Ecto neural progenitor cell (in vitro differentiated cells): ENCODE measurements at regions not wholly inside any gene's neighbourhood (a gene's known extent, or its start where the extent isn't known, plus 50 kb on each side); places are given as distances from the start of the nearest gene placed in this dataset.

Experiments
- DNase-seq: peaks from one replicate; pipeline ENCODE4 v3.0.0-alpha.2; 2018; ENCODE audit warnings: low spot score

- DNase-seq = no peak
These were observed 496.0 kb upstream of the CLINT1 start for GRCh38 chr5:158354958-158355357.

- no peak for DNase-seq
These were observed 492.7 kb upstream of the CLINT1 start for GRCh38 chr5:158351485-158352125.

- no peak for DNase-seq
These were observed 491.0 kb upstream of the CLINT1 start for GRCh38 chr5:158349987-158350386.

GRCh38 chr5:158344376-158344775, 485.4 kb upstream of the CLINT1 start:
- DNase-seq = no peak

- DNase-seq = no peak
These were observed 481.7 kb upstream of the CLINT1 start for GRCh38 chr5:158340608-158341007.

- peak; percentile 52 for DNase-seq
These were observed 467.3 kb upstream of the CLINT1 start for GRCh38 chr5:158326256-158326655.

- DNase-seq = no peak
These were observed 465.3 kb upstream of the CLINT1 start for GRCh38 chr5:158324236-158324635.

GRCh38 chr5:158322620-158323019, 463.7 kb upstream of the CLINT1 start:
- no peak for DNase-seq

GRCh38 chr5:158320934-158321333, 462.0 kb upstream of the CLINT1 start:
- no peak for DNase-seq

GRCh38 chr5:158320178-158320674, 461.3 kb upstream of the CLINT1 start:
- DNase-seq = no peak

- DNase-seq = no peak
These were observed 458.6 kb upstream of the CLINT1 start for GRCh38 chr5:158317507-158317906.

GRCh38 chr5:158313733-158314464, 455.0 kb upstream of the CLINT1 start:
- DNase-seq = no peak

GRCh38 chr5:158313027-158313732, 454.2 kb upstream of the CLINT1 start:
- no peak for DNase-seq

- no peak for DNase-seq
These were observed 450.3 kb upstream of the CLINT1 start for GRCh38 chr5:158309088-158309807.

GRCh38 chr5:158308429-158309025, 449.6 kb upstream of the CLINT1 start:
- DNase-seq = no peak

GRCh38 chr5:158305861-158306260, 446.9 kb upstream of the CLINT1 start:
- no peak for DNase-seq

GRCh38 chr5:158304607-158305006, 445.7 kb upstream of the CLINT1 start:
- DNase-seq = no peak

GRCh38 chr5:158303883-158304282, 444.9 kb upstream of the CLINT1 start:
- DNase-seq = no peak

- no peak for DNase-seq
These were observed 444.3 kb upstream of the CLINT1 start for GRCh38 chr5:158303275-158303674.

GRCh38 chr5:158302029-158302428, 443.1 kb upstream of the CLINT1 start:
- DNase-seq = no peak

- DNase-seq = no peak
These were observed 442.2 kb upstream of the CLINT1 start for GRCh38 chr5:158301186-158301585.

GRCh38 chr5:158300256-158300655, 441.3 kb upstream of the CLINT1 start:
- no peak for DNase-seq
